ENCODE measurements at regions not wholly inside any gene's neighbourhood (a gene's known extent, or its start where the extent isn't known, plus 50 kb on each side); places are given as distances from the start of the nearest gene placed in this dataset.

DNA sequence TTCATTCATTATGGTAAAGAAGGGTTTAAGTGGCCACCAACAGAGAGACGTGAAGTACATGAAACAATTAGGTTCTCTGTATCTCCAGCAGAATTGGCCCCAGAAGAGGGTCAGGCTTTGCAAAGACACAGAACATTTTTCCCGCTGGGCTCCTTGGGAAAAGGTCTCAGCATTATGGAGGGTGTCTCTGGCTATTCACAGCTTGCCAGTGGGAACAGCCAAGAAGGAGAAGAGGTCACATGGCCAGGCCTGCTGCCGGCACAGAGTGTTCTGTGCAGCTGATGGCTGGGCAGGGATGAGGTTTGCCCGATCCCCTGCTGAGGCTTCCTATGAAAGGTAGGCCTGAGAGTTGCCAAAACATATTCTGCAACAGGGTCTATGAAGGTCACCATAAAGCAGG, 77.8 kb upstream of the LPP start:
- DNase-seq, result no peak

DNA sequence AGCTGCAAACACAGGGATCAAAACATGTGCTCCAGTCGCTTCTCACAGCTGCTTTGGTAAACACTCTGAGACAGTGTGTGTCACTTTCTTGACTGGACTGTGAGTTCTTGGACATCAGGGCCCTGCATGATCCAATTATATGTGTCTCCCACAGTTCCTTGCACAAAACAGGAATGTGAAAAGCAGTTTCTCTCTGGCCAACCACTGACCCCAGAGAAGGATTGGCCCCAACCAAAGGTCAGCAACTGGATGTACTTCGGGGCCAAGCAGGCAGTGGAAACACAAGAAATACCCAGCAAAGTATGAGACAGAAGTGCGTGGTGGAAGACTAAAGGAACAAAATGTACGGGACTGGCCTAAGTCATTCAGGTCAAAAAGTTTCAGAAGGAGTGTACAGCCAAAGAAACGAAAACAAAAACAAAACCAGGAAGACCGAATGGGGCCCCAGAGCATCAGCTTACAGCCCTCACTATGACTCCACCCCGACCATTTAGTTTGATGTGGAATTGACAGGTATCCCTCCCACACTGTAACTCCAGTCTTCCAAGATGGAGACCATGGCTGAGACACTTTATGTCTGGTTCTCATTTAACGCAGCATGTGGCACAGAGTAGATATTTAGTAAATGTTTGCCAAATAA, 76.7 kb upstream of the LPP start:
- no peak for DNase-seq

- DNase-seq, result no peak
These were observed 73.9 kb upstream of the LPP start for GRCh38 chr3:188080091-188080490.

DNA sequence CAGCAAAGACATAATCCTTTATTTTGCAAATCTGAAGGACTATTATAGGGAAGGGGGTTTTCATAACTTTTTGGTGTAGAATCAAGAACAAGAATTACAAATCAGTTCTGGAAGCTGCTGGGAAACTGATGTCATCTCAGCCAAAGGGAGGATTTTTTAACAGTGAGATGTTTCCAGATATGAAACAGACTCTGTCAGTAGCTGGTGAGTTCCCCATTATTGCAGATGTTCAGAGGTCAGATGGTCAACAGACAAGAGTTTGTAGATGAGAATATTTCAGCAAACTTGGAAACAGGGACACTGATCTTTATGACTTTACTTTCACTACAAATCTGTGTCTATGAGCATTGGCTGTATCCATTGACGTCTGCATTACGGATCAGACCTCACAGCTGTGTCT, 71.9 kb upstream of the LPP start:
- no peak for DNase-seq

DNA sequence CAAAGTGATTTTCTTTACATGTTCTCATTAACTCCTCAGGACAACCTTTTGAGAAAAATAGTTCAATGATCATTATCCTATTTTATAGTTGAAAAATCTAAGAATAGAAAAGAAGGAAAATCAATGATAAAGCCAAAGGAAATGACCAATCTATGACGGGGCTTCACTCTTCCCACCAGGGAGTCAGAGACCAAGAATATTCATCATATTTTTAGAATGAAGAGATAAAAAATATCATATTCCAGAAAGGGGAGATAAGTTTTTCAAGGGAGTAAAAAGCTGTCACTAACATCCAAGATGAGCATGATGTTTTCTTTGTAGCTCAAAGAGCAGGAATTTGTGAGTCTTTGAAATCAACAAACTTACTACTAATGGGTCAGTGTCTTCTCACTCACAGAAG, 71.5 kb upstream of the LPP start:
- no peak for DNase-seq

- no peak for DNase-seq
These were observed 70.9 kb upstream of the LPP start for GRCh38 chr3:188083011-188083410.

DNA sequence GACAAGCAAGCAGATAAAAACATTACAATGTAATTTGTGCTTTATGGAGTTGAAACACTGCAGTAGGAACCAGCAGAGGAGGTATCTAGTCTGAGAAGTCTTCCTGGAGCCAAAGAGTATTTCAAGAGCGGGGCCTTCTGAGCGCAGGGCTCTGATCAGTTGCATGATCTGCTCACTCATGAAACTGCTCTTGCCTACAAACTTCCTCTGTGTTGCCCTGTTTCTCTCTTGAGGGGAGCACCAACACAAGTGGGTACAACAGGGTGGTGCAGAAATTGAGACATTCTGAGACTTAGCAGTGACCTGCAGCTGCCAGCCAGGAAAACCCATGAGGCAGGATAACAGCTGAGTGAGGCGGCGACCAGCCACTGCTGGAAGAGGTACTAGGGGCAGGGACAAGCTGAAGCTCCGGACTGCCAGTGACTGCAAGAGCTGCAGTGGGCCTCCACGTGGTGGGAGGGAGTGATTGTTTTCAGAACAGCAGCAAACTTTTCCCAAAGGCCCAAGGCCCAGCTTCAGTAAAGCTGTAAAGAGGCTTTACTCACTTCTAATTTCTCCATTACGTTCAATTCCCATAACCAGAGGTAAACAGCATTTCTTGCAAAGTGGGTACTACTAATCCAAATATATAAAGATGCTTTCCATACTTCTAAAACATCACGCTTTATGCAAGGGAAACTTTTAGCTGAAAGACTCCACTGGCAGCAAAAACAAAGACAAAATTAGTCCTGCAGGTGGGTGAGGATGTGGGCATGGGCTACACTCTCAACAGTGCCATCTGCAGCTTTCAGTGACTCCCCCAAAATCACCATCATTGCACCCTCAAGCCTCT, 69.0 kb upstream of the LPP start:
- DNase-seq, result no peak

- DNase-seq, result no peak
These were observed 68.1 kb upstream of the LPP start for GRCh38 chr3:188085584-188086560.

- DNase-seq, result no peak
These were observed 64.8 kb upstream of the LPP start for GRCh38 chr3:188088948-188089685.

GRCh38 chr3:188090620-188091309, 63.2 kb upstream of the LPP start:
- no peak for DNase-seq

GRCh38 chr3:188091746-188092145, 62.2 kb upstream of the LPP start:
- DNase-seq, result no peak

- DNase-seq, result no peak
These were observed 61.3 kb upstream of the LPP start for GRCh38 chr3:188092648-188093047.

DNA sequence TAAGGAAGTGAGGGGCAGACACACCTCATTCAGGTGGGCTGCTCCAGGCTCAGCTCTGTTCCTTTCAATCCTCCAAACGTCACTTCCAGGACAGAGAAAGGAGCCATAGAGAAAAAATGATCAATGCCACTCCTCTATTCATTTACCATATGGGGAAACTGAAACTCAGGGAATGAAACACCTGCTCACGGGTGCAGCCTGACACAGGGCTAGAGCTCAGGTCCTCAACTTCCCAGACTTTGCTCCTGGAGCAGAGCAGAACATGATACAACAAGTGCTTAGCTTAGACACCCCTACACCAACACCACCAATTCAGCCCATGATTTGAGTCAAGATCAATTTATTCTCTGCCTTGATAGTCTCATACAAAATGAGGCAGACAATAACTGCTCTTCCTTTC, 58.5 kb upstream of the LPP start:
- DNase-seq, result no peak

GRCh38 chr3:188097791-188098190, 56.2 kb upstream of the LPP start:
- no peak for DNase-seq

GRCh38 chr3:188099907-188100306, 54.0 kb upstream of the LPP start:
- DNase-seq, result no peak

DNA sequence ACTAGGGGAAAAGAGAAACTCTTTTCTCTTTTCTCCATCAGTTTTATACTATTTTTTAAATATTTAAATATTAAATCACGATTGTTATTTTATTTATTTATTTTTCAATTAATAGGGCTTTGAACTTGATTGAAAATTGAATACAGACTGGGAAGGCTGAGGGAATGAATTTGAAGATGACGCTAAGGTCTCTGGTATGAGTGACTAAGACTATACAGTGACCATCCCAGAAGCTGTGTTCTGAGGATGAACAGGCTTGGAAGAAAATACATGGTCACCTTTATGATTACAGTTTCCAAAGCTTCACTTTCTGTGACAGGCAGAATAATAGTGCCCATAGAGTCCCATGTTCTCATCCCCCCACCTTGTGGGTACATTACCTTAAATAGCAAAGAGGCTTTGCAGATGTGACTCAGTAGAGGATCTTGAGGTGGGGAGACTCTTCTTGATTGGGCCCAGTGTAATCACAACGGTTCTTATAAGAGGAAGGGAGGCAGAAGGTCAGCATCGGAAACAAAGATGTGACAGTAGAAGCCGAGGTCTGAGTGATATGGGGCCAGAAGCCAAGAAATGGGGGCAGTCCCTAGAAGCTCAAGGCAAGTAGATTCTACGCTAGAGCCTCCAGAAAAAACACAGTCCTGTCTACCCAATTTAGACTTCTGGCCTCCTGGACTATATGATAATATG, 51.0 kb upstream of the LPP start:
- DNase-seq, result no peak

GRCh38 chr3:188104050-188104449, 49.9 kb upstream of the LPP start:
- no peak for DNase-seq
